ENCODE measurements at regions not wholly inside any gene's neighbourhood (a gene's known extent, or its start where the extent isn't known, plus 50 kb on each side); places are given as distances from the start of the nearest gene placed in this dataset.
A peak's percentile ranks its signal among the peaks of the same experiment; 100 is the strongest.

GRCh38 chr14:96143906-96144305 is 60.7 kb upstream of the BDKRB2 start:
- no peak for DNase-seq (ENCODE audit: low read depth)

GRCh38 chr14:96145116-96145864 is 59.3 kb upstream of the BDKRB2 start:
- DNase-seq (ENCODE audit: low read depth), result peak; percentile 79

GRCh38 chr14:96146131-96146771 is 58.4 kb upstream of the BDKRB2 start:
- peak; percentile 86 for DNase-seq (ENCODE audit: low read depth)

GRCh38 chr14:96148631-96149030 is 56.0 kb upstream of the BDKRB2 start:
- no peak for DNase-seq (ENCODE audit: low read depth)

GRCh38 chr14:96149131-96149530 is 55.5 kb upstream of the BDKRB2 start:
- DNase-seq (ENCODE audit: low read depth), result no peak

GRCh38 chr14:96150214-96150613 is 54.4 kb upstream of the BDKRB2 start:
- no peak for DNase-seq (ENCODE audit: low read depth)

- DNase-seq (ENCODE audit: low read depth), result no peak
Measured at GRCh38 chr14:96151242-96151641, 53.4 kb upstream of the BDKRB2 start.

GRCh38 chr14:96153003-96153402 is 51.6 kb upstream of the BDKRB2 start:
- no peak for DNase-seq (ENCODE audit: low read depth)
